ENCODE measurements at regions not wholly inside any gene's neighbourhood (a gene's known extent, or its start where the extent isn't known, plus 50 kb on each side); places are given as distances from the start of the nearest gene placed in this dataset.

GRCh38 chr3:83868909-83869567 is 1089.8 kb upstream of the CADM2 start:
- TF ChIP-seq CTCF (IDR thresholded peaks at IDR 0.05; ENCODE audit: poor library complexity, severe bottlenecking) (no peak), EZH2 (IDR thresholded peaks at IDR 0.05; ENCODE audit: borderline replicate concordance, insufficient read depth, low read length, poor library complexity, severe bottlenecking) (no peak), REST (IDR thresholded peaks at IDR 0.05; ENCODE audit: borderline replicate concordance) (no peak)
